ENCODE measurements at regions not wholly inside any gene's neighbourhood (a gene's known extent, or its start where the extent isn't known, plus 50 kb on each side); places are given as distances from the start of the nearest gene placed in this dataset.

DNA sequence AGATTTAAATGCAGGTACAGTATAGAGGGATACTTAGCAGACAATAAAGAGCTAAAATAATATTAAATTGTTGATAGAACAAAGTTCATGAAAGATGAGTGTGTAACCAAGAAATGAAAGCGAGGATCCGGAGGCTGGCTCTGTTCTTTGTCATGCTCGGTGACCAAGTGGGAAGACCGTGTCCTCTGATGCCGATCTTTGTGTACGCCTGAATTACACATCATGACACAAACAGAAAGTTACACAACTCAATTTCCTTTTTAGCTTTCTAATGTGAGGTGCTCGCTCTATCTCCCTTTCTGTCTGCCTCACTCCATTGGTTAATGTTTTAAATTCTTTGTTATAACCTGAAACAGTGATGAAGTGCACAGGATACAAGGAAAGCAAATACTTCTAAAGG is 114.8 kb upstream of the NEIL3 start:
- no peak for TF ChIP-seq CTCF (IDR thresholded peaks at IDR 0.05; ENCODE audit: low read depth, low read length)
- no peak for TF ChIP-seq EZH2phosphoT487 (IDR thresholded peaks at IDR 0.05; ENCODE audit: low read depth)
